CD4-positive, alpha-beta T cell treated with Interleukin-17A for 1 hour (primary cell): ENCODE measurements at regions not wholly inside any gene's neighbourhood (a gene's known extent, or its start where the extent isn't known, plus 50 kb on each side); places are given as distances from the start of the nearest gene placed in this dataset.

Experiments
- DNase-seq: peaks from one replicate; pipeline ENCODE4 v3.0.0-alpha.2; 2020

- DNase-seq = no peak
These were observed 411.9 kb upstream of the SPTLC3 start for GRCh38 chr20:12596863-12597262.

- DNase-seq = no peak
These were observed 411.2 kb upstream of the SPTLC3 start for GRCh38 chr20:12597551-12597950.

- DNase-seq = no peak
These were observed 409.9 kb upstream of the SPTLC3 start for GRCh38 chr20:12598894-12599293.

- DNase-seq = no peak
These were observed 409.3 kb upstream of the SPTLC3 start for GRCh38 chr20:12599494-12599893.

- DNase-seq = no peak
These were observed 403.0 kb upstream of the SPTLC3 start for GRCh38 chr20:12605751-12606150.

GRCh38 chr20:12610871-12611270, 397.9 kb upstream of the SPTLC3 start:
- DNase-seq = no peak

- DNase-seq = no peak
These were observed 394.0 kb upstream of the SPTLC3 start for GRCh38 chr20:12614764-12615163.

- no peak for DNase-seq
These were observed 391.7 kb upstream of the SPTLC3 start for GRCh38 chr20:12617076-12617475.

- no peak for DNase-seq
These were observed 384.9 kb upstream of the SPTLC3 start for GRCh38 chr20:12623870-12624269.

GRCh38 chr20:12627485-12627884, 381.3 kb upstream of the SPTLC3 start:
- no peak for DNase-seq

- DNase-seq = no peak
These were observed 370.0 kb upstream of the SPTLC3 start for GRCh38 chr20:12638633-12639312.

GRCh38 chr20:12640251-12640650, 368.5 kb upstream of the SPTLC3 start:
- no peak for DNase-seq

- DNase-seq = no peak
These were observed 367.2 kb upstream of the SPTLC3 start for GRCh38 chr20:12641619-12642018.

GRCh38 chr20:12644461-12644860, 364.3 kb upstream of the SPTLC3 start:
- no peak for DNase-seq

GRCh38 chr20:12649234-12649633, 359.5 kb upstream of the SPTLC3 start:
- no peak for DNase-seq

GRCh38 chr20:12653642-12654041, 355.1 kb upstream of the SPTLC3 start:
- DNase-seq = no peak

- no peak for DNase-seq
These were observed 348.8 kb upstream of the SPTLC3 start for GRCh38 chr20:12659942-12660341.

- no peak for DNase-seq
These were observed 347.9 kb upstream of the SPTLC3 start for GRCh38 chr20:12660918-12661317.

GRCh38 chr20:12670301-12670700, 338.5 kb upstream of the SPTLC3 start:
- DNase-seq = no peak

- DNase-seq = no peak
These were observed 335.4 kb upstream of the SPTLC3 start for GRCh38 chr20:12673352-12673751.

GRCh38 chr20:12677925-12678324, 330.8 kb upstream of the SPTLC3 start:
- DNase-seq = no peak

GRCh38 chr20:12679447-12679846, 329.3 kb upstream of the SPTLC3 start:
- DNase-seq = no peak

- DNase-seq = no peak
These were observed 326.2 kb upstream of the SPTLC3 start for GRCh38 chr20:12682613-12683012.

GRCh38 chr20:12687476-12687875, 321.3 kb upstream of the SPTLC3 start:
- no peak for DNase-seq

GRCh38 chr20:12695937-12696336, 312.8 kb upstream of the SPTLC3 start:
- no peak for DNase-seq
